ENCODE measurements at regions not wholly inside any gene's neighbourhood (a gene's known extent, or its start where the extent isn't known, plus 50 kb on each side); places are given as distances from the start of the nearest gene placed in this dataset.

GRCh38 chr13:73943137-73943964 is 190.9 kb downstream of the KLF12 start:
- no peak for TF ChIP-seq CTCF (conservative IDR thresholded peaks at IDR 0.05; ENCODE audit: low read length)
- no peak for TF ChIP-seq EZH2phosphoT487 (IDR thresholded peaks at IDR 0.05; ENCODE audit: borderline replicate concordance, low read depth, low read length)
